CD14-positive monocyte (primary cell): ENCODE measurements at regions not wholly inside any gene's neighbourhood (a gene's known extent, or its start where the extent isn't known, plus 50 kb on each side); places are given as distances from the start of the nearest gene placed in this dataset.

Source experiments
- DNase-seq, 3 donors: peaks; one replicate each; pipeline ENCODE4 v3.0.0-alpha.2; 2011 to 2022
- H2AFZ ChIP-seq: 2 replicates; pipeline ENCODE4 v1.6.0; 2012; ENCODE audit warnings: mild to moderate bottlenecking, low read depth, low read length, inconsistent platforms; ENCODE audit not compliant: insufficient read depth, poor library complexity, severe bottlenecking
- H3K27ac ChIP-seq, 2 donors: 1 replicate in 1 of 2; 2 replicates in 1 of 2; pipeline ENCODE4 v1.5.1; 2012 to 2013; ENCODE audit warnings: low read length in 2 of 2, control low read depth in 1 of 2, inconsistent platforms in 1 of 2, low read depth in 1 of 2, mild to moderate bottlenecking in 1 of 2
- H3K27me3 ChIP-seq, 2 donors: one replicate each; pipeline versions ENCODE4 v1.6.0 to v1.6.1; 2011 to 2013; ENCODE audit warnings: low read length in 2 of 2; ENCODE audit not compliant: control insufficient read depth in 2 of 2, insufficient read depth in 2 of 2
- H3K36me3 ChIP-seq, 2 donors: replicated peaks in 1 of 2; 1 replicate in 1 of 2; 2 replicates in 1 of 2; pipeline versions ENCODE4 v1.5.1 to v1.6.1; 2012 to 2013; ENCODE audit warnings: low read length in 2 of 2, control low read depth in 1 of 2, inconsistent platforms in 1 of 2, mild to moderate bottlenecking in 1 of 2; ENCODE audit not compliant: insufficient read depth in 2 of 2, control insufficient read depth in 1 of 2
- H3K4me1 ChIP-seq, 2 donors: 1 replicate in 1 of 2; 2 replicates in 1 of 2; pipeline versions ENCODE4 v1.5.1 to v1.6.1; 2012 to 2013; ENCODE audit warnings: low read length in 2 of 2, control low read depth in 1 of 2, inconsistent platforms in 1 of 2, mild to moderate bottlenecking in 1 of 2, moderate library complexity in 1 of 2; ENCODE audit not compliant: insufficient read depth in 2 of 2, control insufficient read depth in 1 of 2
- H3K4me2 ChIP-seq: replicated peaks from 2 replicates; pipeline ENCODE3; 2012; ENCODE audit warnings: low read length, moderate library complexity, mild to moderate bottlenecking; ENCODE audit not compliant: poor library complexity, severe bottlenecking; ENCODE audit errors: extremely low read depth
- H3K4me3 ChIP-seq, 3 experiments: fragments of 200-600 bp in 1 of 3; sonication (generic) in 1 of 3; replicated peaks in 1 of 3; 1 replicate in 2 of 3; 2 replicates in 1 of 3; pipeline ENCODE4 v1.5.1; 2011 to 2013; ENCODE audit warnings: low read length in 3 of 3, mild to moderate bottlenecking in 3 of 3, control low read depth in 2 of 3, low read depth in 2 of 3, inconsistent platforms in 1 of 3, moderate library complexity in 1 of 3
- H3K79me2 ChIP-seq: 2 replicates; pipeline ENCODE4 v1.6.0; 2012; ENCODE audit warnings: mild to moderate bottlenecking, control low read depth, inconsistent platforms, low read length, moderate library complexity; ENCODE audit not compliant: insufficient read depth
- H3K9ac ChIP-seq: 2 replicates; pipeline ENCODE4 v1.6.0; 2017; ENCODE audit warnings: low read length, mild to moderate bottlenecking; ENCODE audit not compliant: insufficient read depth, poor library complexity, severe bottlenecking
- H3K9me3 ChIP-seq, 2 donors: replicated peaks in 1 of 2; 1 replicate in 1 of 2; 2 replicates in 1 of 2; pipeline versions ENCODE4 v1.5.1 to v1.6.1; 2012 to 2013; ENCODE audit warnings: low read length in 2 of 2, control low read depth in 1 of 2; ENCODE audit not compliant: control insufficient read depth in 1 of 2, insufficient read depth in 1 of 2
- H4K20me1 ChIP-seq: 2 replicates; pipeline ENCODE4 v1.6.0; 2012; ENCODE audit warnings: mild to moderate bottlenecking, low read length, control low read depth, moderate library complexity; ENCODE audit not compliant: insufficient read depth
- H3K27ac Mint-ChIP-seq, 7 donors: one replicate each; pipeline ENCODE4 v1.8.0; 2020; ENCODE audit warnings: mild to moderate bottlenecking in 7 of 7, mixed read lengths in 7 of 7, moderate library complexity in 6 of 7, inconsistent platforms in 2 of 7
- H3K27me3 Mint-ChIP-seq, 3 donors: one replicate each; pipeline ENCODE4 v1.8.0; 2021 to 2022; ENCODE audit warnings: low read depth in 3 of 3, mild to moderate bottlenecking in 3 of 3, mixed read lengths in 3 of 3, moderate library complexity in 3 of 3, inconsistent platforms in 1 of 3
- H3K36me3 Mint-ChIP-seq, 2 donors: one replicate each; pipeline ENCODE4 v1.8.0; 2020; ENCODE audit warnings: mixed read lengths in 2 of 2, inconsistent platforms in 1 of 2, mild to moderate bottlenecking in 1 of 2
- H3K4me1 Mint-ChIP-seq: one replicate; pipeline ENCODE4 v1.8.0; 2020; ENCODE audit warnings: mild to moderate bottlenecking, mixed read lengths
- H3K4me3 Mint-ChIP-seq, 2 donors: one replicate each; pipeline ENCODE4 v1.8.0; 2020; ENCODE audit warnings: mild to moderate bottlenecking in 2 of 2, mixed read lengths in 2 of 2, moderate library complexity in 1 of 2
- H3K9me3 Mint-ChIP-seq, 7 donors: one replicate each; pipeline ENCODE4 v1.8.0; 2020 to 2022; ENCODE audit warnings: mixed read lengths in 7 of 7, mild to moderate bottlenecking in 6 of 7, moderate library complexity in 6 of 7, inconsistent platforms in 2 of 7
- WGBS: methylation state at CpG from one replicate; pipeline ENCODE4 v1.1.5; 2013; ENCODE audit warnings: missing lambda C conversion rate; ENCODE audit not compliant: insufficient coverage; 5-methylcytosine and 5-hydroxymethylcytosine counted together
- intact Hi-C, 2 donors: fragments of 100-400 bp; cut with micrococcal nuclease; formaldehyde crosslinking; loops; one replicate each; pipeline versions ENCODE4 v1.15.0 to v1.15.1; 2023
- TF ChIP-seq, protein P1 (sequence below): fragments of 200-600 bp; IDR thresholded peaks from one replicate; pipeline ENCODE4 v1.8.0; 2022; ENCODE audit warnings: antibody characterized with exemption, mild to moderate bottlenecking

DNA sequence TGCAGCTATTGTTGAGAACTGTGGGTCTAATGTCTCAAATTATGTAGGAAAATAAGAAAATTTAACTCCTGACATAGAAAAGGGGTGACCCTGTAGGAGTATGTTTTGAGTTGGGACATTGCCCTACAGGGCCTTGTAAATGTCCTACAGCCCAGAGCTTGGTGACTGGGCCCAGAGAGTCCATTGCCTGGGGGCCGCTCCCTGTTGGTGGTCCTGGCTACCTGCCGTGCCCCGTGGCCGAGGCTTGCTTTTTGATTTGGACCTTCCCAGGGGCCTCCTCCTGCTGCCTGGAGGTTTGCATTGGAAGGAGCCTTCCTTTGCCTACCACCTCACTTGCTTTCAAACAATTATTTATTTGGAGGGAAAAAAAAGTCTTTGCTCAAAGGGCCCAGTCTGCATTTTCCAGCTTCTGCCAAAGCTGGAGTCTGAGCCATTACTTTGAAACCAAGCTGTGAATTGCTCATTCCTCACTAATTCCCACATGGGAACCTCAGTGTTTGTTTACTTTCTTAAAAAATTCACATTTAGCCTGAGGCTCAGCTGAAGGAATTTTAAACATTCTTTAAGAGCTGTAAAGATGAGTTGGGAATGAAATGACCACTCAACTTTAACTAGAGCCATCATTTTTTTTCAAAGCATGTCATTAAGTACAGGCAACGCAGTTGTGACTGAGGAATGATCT is 355.0 kb downstream of the GLRX3 start:
- peaks cover 0 to 10% (median 0%) of the 10 kb centered on the region in 3 donors for H3K27me3 Mint-ChIP-seq
- H3K4me3 Mint-ChIP-seq, result no peak overlapping the region
- Histone ChIP-seq H3K27ac (no peak overlapping the region), H3K9ac (no peak overlapping the region), H3K36me3 (no peaks in the 10 kb centered on the region), H3K79me2 (no peaks in the 10 kb centered on the region), H3K4me1 (no peaks in the 10 kb centered on the region), H3K4me3 (no peak overlapping the region), H3K4me2 (no peak overlapping the region), H4K20me1 (no peaks in the 10 kb centered on the region), H3K27me3 (no peaks in the 10 kb centered on the region), H3K9me3 (peaks cover 0 to 1% of the 10 kb centered on the region in 2 donors), H2AFZ (no peak overlapping the region)
- no peak overlapping the region for H3K27ac Mint-ChIP-seq
- no peak for DNase-seq
- no peaks in the 10 kb centered on the region for H3K4me1 Mint-ChIP-seq
- no CpG with 5 or more reads among the region's 5 CpGs for WGBS
- TF ChIP-seq, protein P1, sequence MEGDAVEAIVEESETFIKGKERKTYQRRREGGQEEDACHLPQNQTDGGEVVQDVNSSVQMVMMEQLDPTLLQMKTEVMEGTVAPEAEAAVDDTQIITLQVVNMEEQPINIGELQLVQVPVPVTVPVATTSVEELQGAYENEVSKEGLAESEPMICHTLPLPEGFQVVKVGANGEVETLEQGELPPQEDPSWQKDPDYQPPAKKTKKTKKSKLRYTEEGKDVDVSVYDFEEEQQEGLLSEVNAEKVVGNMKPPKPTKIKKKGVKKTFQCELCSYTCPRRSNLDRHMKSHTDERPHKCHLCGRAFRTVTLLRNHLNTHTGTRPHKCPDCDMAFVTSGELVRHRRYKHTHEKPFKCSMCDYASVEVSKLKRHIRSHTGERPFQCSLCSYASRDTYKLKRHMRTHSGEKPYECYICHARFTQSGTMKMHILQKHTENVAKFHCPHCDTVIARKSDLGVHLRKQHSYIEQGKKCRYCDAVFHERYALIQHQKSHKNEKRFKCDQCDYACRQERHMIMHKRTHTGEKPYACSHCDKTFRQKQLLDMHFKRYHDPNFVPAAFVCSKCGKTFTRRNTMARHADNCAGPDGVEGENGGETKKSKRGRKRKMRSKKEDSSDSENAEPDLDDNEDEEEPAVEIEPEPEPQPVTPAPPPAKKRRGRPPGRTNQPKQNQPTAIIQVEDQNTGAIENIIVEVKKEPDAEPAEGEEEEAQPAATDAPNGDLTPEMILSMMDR, result no peak
- H3K9me3 Mint-ChIP-seq, result peaks cover 0 to 11% (median 3%) of the 10 kb centered on the region in 7 donors
- intact Hi-C loops, result no loop called here
- no peaks in the 10 kb centered on the region for H3K36me3 Mint-ChIP-seq

DNA sequence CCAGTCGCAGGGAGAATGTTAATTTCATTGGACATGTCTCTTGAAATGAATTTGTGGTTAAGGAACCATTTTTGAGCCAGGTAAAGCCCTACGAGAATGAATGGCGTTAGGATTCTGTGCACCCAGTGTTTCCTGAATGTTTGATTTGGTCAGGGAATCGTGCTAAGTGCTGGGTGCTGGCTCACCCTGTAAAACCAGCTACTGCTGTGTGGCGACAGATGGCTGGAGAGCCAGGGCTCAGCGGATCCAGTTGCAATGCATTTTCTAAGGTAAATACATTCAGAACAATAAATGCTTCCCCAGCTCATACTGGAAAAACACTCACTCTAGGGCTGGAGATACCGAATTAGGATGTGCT is 355.5 kb downstream of the GLRX3 start:
- Histone ChIP-seq H4K20me1 (no peaks in the 10 kb centered on the region), H2AFZ (no peak overlapping the region), H3K27me3 (no peaks in the 10 kb centered on the region), H3K79me2 (no peaks in the 10 kb centered on the region), H3K36me3 (no peaks in the 10 kb centered on the region), H3K4me3 (no peak overlapping the region), H3K9me3 (peaks cover 0 to 5% of the 10 kb centered on the region in 2 donors), H3K27ac (no peak overlapping the region), H3K4me2 (no peak overlapping the region), H3K9ac (no peak overlapping the region), H3K4me1 (no peaks in the 10 kb centered on the region)
- TF ChIP-seq, protein P1, result no peak
- H3K4me1 Mint-ChIP-seq, result no peaks in the 10 kb centered on the region
- H3K36me3 Mint-ChIP-seq, result no peaks in the 10 kb centered on the region
- 81% methylated on average over 6 of the region's 7 CpGs for WGBS
- no peak overlapping the region for H3K27ac Mint-ChIP-seq
- H3K9me3 Mint-ChIP-seq, result peaks cover 0 to 11% (median 3%) of the 10 kb centered on the region in 7 donors
- DNase-seq, result no peak
- H3K4me3 Mint-ChIP-seq, result no peak overlapping the region
- intact Hi-C loops, result no loop called here
- H3K27me3 Mint-ChIP-seq, result peaks cover 0 to 10% (median 0%) of the 10 kb centered on the region in 3 donors
